CD4-positive, alpha-beta T cell (primary cell): ENCODE measurements at regions not wholly inside any gene's neighbourhood (a gene's known extent, or its start where the extent isn't known, plus 50 kb on each side); places are given as distances from the start of the nearest gene placed in this dataset.
A peak's percentile ranks its signal among the peaks of the same experiment; 100 is the strongest.
"Not testable (repeated sequence)": the region's sequence is repeated elsewhere in the genome, so short reads cannot be mapped to it uniquely, and the experiment has no call there.

ENCODE experiments used
- ATAC-seq: fragments of 200-7000 bp; cut with Tn5 transposase; one replicate; pipeline ENCODE4 v1.10.0; 2022; ENCODE audit warnings: mild to moderate bottlenecking; ENCODE audit not compliant: poor library complexity
- CTCF ChIA-PET: fragments of 350-600 bp; sonication (Branson Sonifier 250); formaldehyde crosslinking; loops from one replicate; lab custom pipeline; 2021; ENCODE audit warnings: antibody characterized with exemption, inconsistent platforms; lab: Charles Lee
- POLR2A ChIA-PET: fragments of 350-600 bp; sonication (Branson Sonifier 250); formaldehyde crosslinking; loops from one replicate; lab custom pipeline; 2021; ENCODE audit warnings: antibody characterized with exemption, inconsistent platforms; lab: Charles Lee
- DNase-seq, 14 experiments: peaks; one replicate each; pipeline ENCODE4 v3.0.0-alpha.2; 2013 to 2020; ENCODE audit warnings: mixed read lengths in 2 of 14
- H3K27ac ChIP-seq, 2 donors: one replicate each; pipeline versions ENCODE4 v1.5.1 to v1.7.0; 2013; ENCODE audit warnings: low read length in 2 of 2, low read depth in 1 of 2, mild to moderate bottlenecking in 1 of 2
- H3K27me3 ChIP-seq, 2 experiments: 1 replicate in 1 of 2; 2 replicates in 1 of 2; pipeline versions ENCODE4 v1.6.1 to v1.7.0; 2013; ENCODE audit warnings: low read length in 2 of 2, control low read depth in 1 of 2, mild to moderate bottlenecking in 1 of 2, moderate library complexity in 1 of 2; ENCODE audit not compliant: insufficient read depth in 2 of 2, control insufficient read depth in 1 of 2
- H3K36me3 ChIP-seq: one replicate; pipeline ENCODE4 v1.6.1; 2013; ENCODE audit warnings: low read length, control low read depth; ENCODE audit not compliant: insufficient read depth
- H3K4me1 ChIP-seq: one replicate; pipeline ENCODE4 v1.6.1; 2013; ENCODE audit warnings: low read length, control low read depth; ENCODE audit not compliant: insufficient read depth
- H3K4me3 ChIP-seq: one replicate; pipeline ENCODE4 v1.5.1; 2013; ENCODE audit warnings: mild to moderate bottlenecking, low read length, moderate library complexity
- H3K9me3 ChIP-seq, 2 experiments: 1 replicate in 1 of 2; 2 replicates in 1 of 2; pipeline versions ENCODE4 v1.6.1 to v1.7.0; 2013; ENCODE audit warnings: low read length in 2 of 2, mild to moderate bottlenecking in 2 of 2, control low read depth in 1 of 2, moderate library complexity in 1 of 2; ENCODE audit not compliant: control insufficient read depth in 1 of 2, insufficient read depth in 1 of 2
- H3K27ac Mint-ChIP-seq: one replicate; pipeline ENCODE4 v1.8.0; 2020; ENCODE audit warnings: mixed read lengths
- H3K27me3 Mint-ChIP-seq: one replicate; pipeline ENCODE4 v1.8.0; 2021; ENCODE audit warnings: mixed read lengths
- H3K36me3 Mint-ChIP-seq: one replicate; pipeline ENCODE4 v1.8.0; 2021; ENCODE audit warnings: low read depth, mixed read lengths
- H3K4me1 Mint-ChIP-seq: one replicate; pipeline ENCODE4 v1.8.0; 2021; ENCODE audit warnings: low read depth, mixed read lengths
- H3K4me3 Mint-ChIP-seq: one replicate; pipeline ENCODE4 v1.8.0; 2020; ENCODE audit warnings: mild to moderate bottlenecking, mixed read lengths
- H3K9me3 Mint-ChIP-seq: one replicate; pipeline ENCODE4 v1.8.0; 2020; ENCODE audit warnings: mixed read lengths
- intact Hi-C, 2 experiments: fragments of 100-400 bp; cut with DNase I in 1 of 2; cut with micrococcal nuclease in 1 of 2; formaldehyde crosslinking; loops; one replicate each; pipeline versions ENCODE4 v1.15.1 to v1.9.0; 2023 to 2025; cut with DNase I, micrococcal nuclease
- TF ChIP-seq, protein P1 (sequence below): fragments of 200-600 bp; IDR thresholded peaks from one replicate; pipeline ENCODE4 v1.8.0; 2022; ENCODE audit warnings: antibody characterized with exemption, mild to moderate bottlenecking

- Mint-ChIP-seq H3K4me1 (peaks cover 24% of the 10 kb centered on the region), H3K4me3 (no peak overlapping the region), H3K27ac (no peak overlapping the region), H3K27me3 (no peaks in the 10 kb centered on the region), H3K36me3 (no peaks in the 10 kb centered on the region), H3K9me3 (no peaks in the 10 kb centered on the region)
- Histone ChIP-seq H3K9me3 (no peaks in the 10 kb centered on the region), H3K27me3 (no peaks in the 10 kb centered on the region), H3K36me3 (no peaks in the 10 kb centered on the region), H3K27ac (no peak overlapping the region), H3K4me3 (no peak overlapping the region), H3K4me1 (peaks cover 26% of the 10 kb centered on the region)
- intact Hi-C loops, result no loop called here
- ChIA-PET CTCF (interaction anchor here (1.2 kb wide), 1 partner anchor 108 kb away, joined by 3 read pairs; no protein-coding TSS in a partner anchor), POLR2A (interaction anchor here (0.6 kb wide), 1 partner anchor 21 kb away, joined by 4 read pairs; no protein-coding TSS in a partner anchor)
- DNase-seq (no peak), ATAC-seq (no peak)
- TF ChIP-seq, protein P1, sequence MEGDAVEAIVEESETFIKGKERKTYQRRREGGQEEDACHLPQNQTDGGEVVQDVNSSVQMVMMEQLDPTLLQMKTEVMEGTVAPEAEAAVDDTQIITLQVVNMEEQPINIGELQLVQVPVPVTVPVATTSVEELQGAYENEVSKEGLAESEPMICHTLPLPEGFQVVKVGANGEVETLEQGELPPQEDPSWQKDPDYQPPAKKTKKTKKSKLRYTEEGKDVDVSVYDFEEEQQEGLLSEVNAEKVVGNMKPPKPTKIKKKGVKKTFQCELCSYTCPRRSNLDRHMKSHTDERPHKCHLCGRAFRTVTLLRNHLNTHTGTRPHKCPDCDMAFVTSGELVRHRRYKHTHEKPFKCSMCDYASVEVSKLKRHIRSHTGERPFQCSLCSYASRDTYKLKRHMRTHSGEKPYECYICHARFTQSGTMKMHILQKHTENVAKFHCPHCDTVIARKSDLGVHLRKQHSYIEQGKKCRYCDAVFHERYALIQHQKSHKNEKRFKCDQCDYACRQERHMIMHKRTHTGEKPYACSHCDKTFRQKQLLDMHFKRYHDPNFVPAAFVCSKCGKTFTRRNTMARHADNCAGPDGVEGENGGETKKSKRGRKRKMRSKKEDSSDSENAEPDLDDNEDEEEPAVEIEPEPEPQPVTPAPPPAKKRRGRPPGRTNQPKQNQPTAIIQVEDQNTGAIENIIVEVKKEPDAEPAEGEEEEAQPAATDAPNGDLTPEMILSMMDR, result no peak
Measured at GRCh38 chr12:96107236-96107635, 71.8 kb upstream of the LTA4H start.

- ATAC-seq, result peak; percentile 60
- Mint-ChIP-seq H3K4me3 (peak overlapping the region; percentile 78), H3K4me1 (peaks cover 24% of the 10 kb centered on the region), H3K27me3 (no peaks in the 10 kb centered on the region), H3K36me3 (no peaks in the 10 kb centered on the region), H3K9me3 (no peaks in the 10 kb centered on the region), H3K27ac (peak overlapping the region; percentile 82)
- Histone ChIP-seq H3K9me3 (no peaks in the 10 kb centered on the region), H3K27me3 (no peaks in the 10 kb centered on the region), H3K27ac (peak overlapping the region; percentile 10 to 31), H3K4me3 (peak overlapping the region; percentile 2), H3K4me1 (peaks cover 21% of the 10 kb centered on the region), H3K36me3 (no peaks in the 10 kb centered on the region)
- intact Hi-C loops, result no loop called here
- TF ChIP-seq, protein P1, result no peak
- ChIA-PET POLR2A (no interaction called here), CTCF (no interaction called here)
- DNase-seq, result peak in 13 of 14 experiments; percentile 6 to 69 (median 28)
Measured at GRCh38 chr12:96108321-96108720, 72.9 kb upstream of the LTA4H start.

DNA sequence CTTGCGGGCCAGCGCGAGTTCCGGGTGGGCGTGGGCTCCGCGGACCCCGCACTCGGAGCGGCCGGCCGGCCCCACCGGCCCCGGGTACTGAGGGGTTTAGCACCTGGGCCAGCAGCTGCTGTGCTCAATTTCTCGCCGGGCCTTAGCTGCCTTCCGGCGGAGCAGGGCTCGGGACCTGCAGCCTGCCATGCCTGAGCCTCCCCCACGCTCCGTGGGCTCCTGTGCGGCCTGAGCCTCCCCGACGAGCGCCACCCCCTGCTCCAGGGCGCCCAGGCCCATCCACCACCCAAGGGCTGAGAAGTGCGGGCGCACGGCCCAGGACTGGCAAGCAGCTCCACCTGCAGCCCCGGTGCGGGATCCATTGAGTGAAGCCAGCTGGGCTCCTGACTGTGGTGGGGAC lies 73.6 kb upstream of the LTA4H start:
- H3K4me3 Mint-ChIP-seq, H3K27ac Mint-ChIP-seq, ATAC-seq, H3K27me3 Mint-ChIP-seq, intact Hi-C loops, DNase-seq, H3K36me3 ChIP-seq, POLR2A ChIA-PET, H3K36me3 Mint-ChIP-seq, H3K27me3 ChIP-seq, H3K4me3 ChIP-seq, H3K9me3 ChIP-seq, H3K27ac ChIP-seq, H3K9me3 Mint-ChIP-seq: not testable (repeated sequence)
- peaks cover 21% of the 10 kb centered on the region for H3K4me1 ChIP-seq
- H3K4me1 Mint-ChIP-seq, result peaks cover 24% of the 10 kb centered on the region
- CTCF ChIA-PET, result interaction anchor here (1.2 to 1.3 kb wide), 2 partner anchors 9 to 106 kb away, joined by 3 to 4 read pairs; no protein-coding TSS in a partner anchor

GRCh38 chr12:96112733-96113132 lies 77.3 kb upstream of the LTA4H start:
- no peaks in the 10 kb centered on the region for H3K27me3 ChIP-seq
- CTCF ChIA-PET, result no interaction called here
- Mint-ChIP-seq H3K4me3 (no peak overlapping the region), H3K36me3 (no peaks in the 10 kb centered on the region), H3K9me3 (no peaks in the 10 kb centered on the region), H3K4me1 (peaks cover 18% of the 10 kb centered on the region), H3K27ac (no peak overlapping the region), H3K27me3 (no peaks in the 10 kb centered on the region)
- no peak overlapping the region for H3K4me3 ChIP-seq
- intact Hi-C loops, result no loop called here
- H3K9me3 ChIP-seq, result no peaks in the 10 kb centered on the region
- H3K4me1 ChIP-seq, result peaks cover 18% of the 10 kb centered on the region
- ATAC-seq, result no peak
- TF ChIP-seq, protein P1, result no peak
- no peak for DNase-seq
- H3K36me3 ChIP-seq, result no peaks in the 10 kb centered on the region
- POLR2A ChIA-PET, result no interaction called here
- H3K27ac ChIP-seq, result no peak overlapping the region
